Ascending aorta (tissue), 2 donors: ENCODE measurements at regions not wholly inside any gene's neighbourhood (a gene's known extent, or its start where the extent isn't known, plus 50 kb on each side); places are given as distances from the start of the nearest gene placed in this dataset.

Experiments
- DNase-seq, 2 donors: peaks; one replicate each; pipeline ENCODE4 v3.0.0-alpha.2; 2019; ENCODE audit warnings: low spot score in 2 of 2
- H3K27ac ChIP-seq, 2 donors: fragments of 200-600 bp; sonication (generic); one replicate each; pipeline ENCODE4 v1.5.1; 2016 to 2017; ENCODE audit warnings: mild to moderate bottlenecking in 1 of 2
- H3K27me3 ChIP-seq: fragments of 200-600 bp; sonication (generic); one replicate; pipeline ENCODE4 v1.5.1; 2017
- H3K36me3 ChIP-seq, 2 donors: fragments of 200-600 bp; sonication (generic); one replicate each; pipeline ENCODE4 v1.5.1; 2016
- H3K4me1 ChIP-seq, 2 donors: fragments of 200-600 bp; sonication (generic); one replicate each; pipeline ENCODE4 v1.5.1; 2016 to 2017; ENCODE audit warnings: mild to moderate bottlenecking in 1 of 2
- H3K4me3 ChIP-seq, 2 donors: fragments of 200-600 bp; sonication (generic); one replicate each; pipeline ENCODE4 v1.5.1; 2016 to 2017; ENCODE audit warnings: mild to moderate bottlenecking in 1 of 2
- H3K9me3 ChIP-seq, 2 donors: fragments of 200-600 bp; sonication (generic); one replicate each; pipeline ENCODE4 v1.5.1; 2016
- intact Hi-C: fragments of 100-400 bp; cut with DNase I; formaldehyde crosslinking; loops from one replicate; pipeline ENCODE4 v1.15.1; 2023
- TF ChIP-seq, protein P1 (sequence below), 3 experiments: fragments of 200-600 bp in 2 of 3; fragments of 450-650 bp in 1 of 3; sonication (generic) in 2 of 3; IDR thresholded peaks; one replicate each; pipeline ENCODE4 v1.5.1; 2016 to 2019; ENCODE audit warnings: antibody characterized with exemption in 3 of 3, mild to moderate bottlenecking in 1 of 3, moderate library complexity in 1 of 3

DNA sequence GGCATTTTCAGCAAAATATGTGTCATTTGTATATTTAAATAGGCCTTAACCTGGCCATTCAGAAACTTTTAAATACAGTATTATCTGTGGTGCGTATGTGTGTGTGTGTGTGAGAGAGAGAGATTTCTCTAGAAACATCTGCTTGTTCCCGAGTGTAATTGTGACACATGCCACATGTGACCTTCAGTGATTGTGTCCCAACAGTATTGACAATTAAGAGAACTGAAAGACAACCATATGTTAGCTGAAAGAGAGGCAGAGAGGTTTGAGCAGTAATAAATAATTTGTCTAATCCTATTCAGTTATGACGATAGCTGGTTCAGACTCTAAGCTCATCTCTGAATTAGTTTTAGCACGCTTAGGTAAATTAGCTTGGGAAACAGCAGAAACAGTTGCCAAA lies 1503.1 kb downstream of the PCDH9 start:
- no peak for DNase-seq
- Histone ChIP-seq H3K9me3 (no peaks in the 10 kb centered on the region), H3K4me1 (no peaks in the 10 kb centered on the region), H3K36me3 (no peaks in the 10 kb centered on the region), H3K27ac (no peak overlapping the region), H3K4me3 (no peak overlapping the region), H3K27me3 (no peaks in the 10 kb centered on the region)
- TF ChIP-seq, protein P1, sequence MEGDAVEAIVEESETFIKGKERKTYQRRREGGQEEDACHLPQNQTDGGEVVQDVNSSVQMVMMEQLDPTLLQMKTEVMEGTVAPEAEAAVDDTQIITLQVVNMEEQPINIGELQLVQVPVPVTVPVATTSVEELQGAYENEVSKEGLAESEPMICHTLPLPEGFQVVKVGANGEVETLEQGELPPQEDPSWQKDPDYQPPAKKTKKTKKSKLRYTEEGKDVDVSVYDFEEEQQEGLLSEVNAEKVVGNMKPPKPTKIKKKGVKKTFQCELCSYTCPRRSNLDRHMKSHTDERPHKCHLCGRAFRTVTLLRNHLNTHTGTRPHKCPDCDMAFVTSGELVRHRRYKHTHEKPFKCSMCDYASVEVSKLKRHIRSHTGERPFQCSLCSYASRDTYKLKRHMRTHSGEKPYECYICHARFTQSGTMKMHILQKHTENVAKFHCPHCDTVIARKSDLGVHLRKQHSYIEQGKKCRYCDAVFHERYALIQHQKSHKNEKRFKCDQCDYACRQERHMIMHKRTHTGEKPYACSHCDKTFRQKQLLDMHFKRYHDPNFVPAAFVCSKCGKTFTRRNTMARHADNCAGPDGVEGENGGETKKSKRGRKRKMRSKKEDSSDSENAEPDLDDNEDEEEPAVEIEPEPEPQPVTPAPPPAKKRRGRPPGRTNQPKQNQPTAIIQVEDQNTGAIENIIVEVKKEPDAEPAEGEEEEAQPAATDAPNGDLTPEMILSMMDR (IDR thresholded peaks at IDR 0.05) = no peak
- intact Hi-C loops = no loop called here

DNA sequence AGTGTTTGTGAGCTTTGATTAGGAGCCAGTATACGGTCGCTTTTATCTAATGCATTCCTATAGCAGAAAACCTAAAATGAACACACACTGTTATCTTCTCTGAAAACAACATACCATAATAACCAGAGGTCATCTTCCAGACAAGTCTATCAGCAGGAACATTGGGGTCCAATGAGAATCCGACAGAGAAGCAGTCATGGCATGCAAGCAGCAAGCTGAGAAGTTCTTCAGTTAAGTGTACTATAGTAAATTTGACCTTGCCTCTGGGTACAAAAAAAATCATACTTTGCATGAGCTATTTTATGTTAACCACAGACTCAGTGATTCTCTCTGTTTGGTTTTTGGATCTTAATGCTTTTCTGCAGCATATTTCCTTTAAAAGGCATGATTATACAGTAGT lies 1505.1 kb downstream of the PCDH9 start:
- no peak for DNase-seq
- no peak overlapping the region for H3K4me3 ChIP-seq
- H3K4me1 ChIP-seq = no peaks in the 10 kb centered on the region
- H3K27ac ChIP-seq = no peak overlapping the region
- H3K36me3 ChIP-seq = no peaks in the 10 kb centered on the region
- intact Hi-C loops = no loop called here
- H3K27me3 ChIP-seq = no peaks in the 10 kb centered on the region
- H3K9me3 ChIP-seq = no peaks in the 10 kb centered on the region
- TF ChIP-seq, protein P1 (IDR thresholded peaks at IDR 0.05) = no peak

DNA sequence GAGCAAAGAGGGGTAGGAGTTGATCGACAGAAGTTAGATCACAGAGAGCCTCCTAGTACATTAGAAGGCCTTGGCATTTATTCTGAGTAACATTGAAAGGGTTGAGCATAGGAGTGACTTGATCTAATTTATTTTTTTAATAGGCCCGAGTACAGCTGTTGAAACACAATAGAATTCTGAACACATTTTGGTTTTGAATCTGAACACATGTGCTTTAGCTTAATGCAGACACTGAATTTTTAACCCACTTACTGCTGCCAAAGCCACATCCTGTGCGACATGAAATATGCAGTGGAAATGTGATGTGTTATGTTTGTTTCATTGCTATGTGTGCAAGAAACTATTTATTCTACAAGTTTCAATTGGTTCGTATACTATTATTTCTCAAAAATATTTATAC lies 1505.9 kb downstream of the PCDH9 start:
- DNase-seq = no peak
- Histone ChIP-seq H3K27me3 (no peaks in the 10 kb centered on the region), H3K27ac (no peak overlapping the region), H3K9me3 (no peaks in the 10 kb centered on the region), H3K36me3 (no peaks in the 10 kb centered on the region), H3K4me1 (no peaks in the 10 kb centered on the region), H3K4me3 (no peak overlapping the region)
- TF ChIP-seq, protein P1 (IDR thresholded peaks at IDR 0.05) = no peak
- intact Hi-C loops = no loop called here

DNA sequence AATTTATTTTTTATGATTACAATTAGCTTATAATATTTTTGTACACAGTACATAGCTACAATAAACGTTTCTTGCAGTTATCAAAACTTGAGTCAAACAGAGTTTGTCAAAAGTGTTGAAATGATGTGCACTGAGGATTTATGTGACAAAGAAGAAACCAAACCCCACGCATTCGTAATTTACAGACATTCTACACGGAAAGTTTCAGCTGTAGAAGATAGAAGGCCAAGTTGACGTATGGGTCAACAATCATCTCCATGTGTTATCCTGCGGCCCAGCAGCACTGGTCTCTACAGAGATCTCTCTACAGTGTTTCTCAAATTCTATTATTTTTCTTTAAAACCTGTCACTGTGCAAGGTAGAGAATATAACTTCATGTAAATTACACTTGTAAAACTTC lies 1507.6 kb downstream of the PCDH9 start:
- H3K36me3 ChIP-seq = no peaks in the 10 kb centered on the region
- no peak overlapping the region for H3K27ac ChIP-seq
- intact Hi-C loops = no loop called here
- H3K4me3 ChIP-seq = no peak overlapping the region
- no peaks in the 10 kb centered on the region for H3K9me3 ChIP-seq
- DNase-seq = no peak
- TF ChIP-seq, protein P1 (IDR thresholded peaks at IDR 0.05) = no peak
- H3K27me3 ChIP-seq = no peaks in the 10 kb centered on the region
- H3K4me1 ChIP-seq = no peaks in the 10 kb centered on the region

DNA sequence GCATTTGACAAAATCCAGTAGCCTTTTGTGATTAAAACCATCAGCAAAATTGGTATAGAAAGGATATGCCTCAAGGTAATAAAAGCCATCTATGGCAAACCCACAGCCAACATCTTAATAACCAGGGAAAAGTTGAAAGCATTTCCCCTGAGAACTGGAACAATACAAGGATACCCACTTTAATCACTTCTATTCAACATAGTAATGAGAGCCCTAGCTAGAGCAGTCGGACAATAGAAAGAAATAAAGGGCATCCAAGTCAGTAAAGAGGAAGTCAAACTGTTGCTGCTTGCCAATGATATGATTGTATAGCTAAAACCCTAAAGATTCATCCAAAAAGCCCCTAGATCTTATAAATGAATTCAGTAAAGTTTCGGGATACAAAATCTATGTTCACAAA lies 1510.3 kb downstream of the PCDH9 start:
- H3K36me3 ChIP-seq = no peaks in the 10 kb centered on the region
- no peak overlapping the region for H3K27ac ChIP-seq
- H3K4me3 ChIP-seq = no peak overlapping the region
- intact Hi-C loops = no loop called here
- H3K27me3 ChIP-seq = no peaks in the 10 kb centered on the region
- no peak for DNase-seq
- no peaks in the 10 kb centered on the region for H3K4me1 ChIP-seq
- TF ChIP-seq, protein P1 (IDR thresholded peaks at IDR 0.05) = no peak
- H3K9me3 ChIP-seq = no peaks in the 10 kb centered on the region

DNA sequence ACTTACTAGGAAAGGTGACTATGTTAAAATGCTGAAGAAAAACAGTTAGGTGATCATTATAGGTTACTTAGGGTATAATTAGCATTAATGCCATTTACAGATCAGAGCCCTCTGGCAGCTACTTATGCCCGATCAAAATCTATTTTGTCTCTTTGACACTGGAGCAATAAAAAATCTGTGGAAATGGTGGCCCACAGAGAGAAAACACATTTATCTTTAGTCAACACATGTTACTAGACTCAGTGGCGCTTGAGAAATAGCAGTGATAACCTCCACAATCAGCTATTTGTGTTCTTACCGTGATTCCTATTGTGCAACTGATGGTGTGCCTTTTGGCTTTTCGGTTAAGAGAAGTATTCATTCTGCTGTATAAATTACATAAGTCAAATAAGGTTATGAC lies 1519.6 kb downstream of the PCDH9 start:
- H3K4me3 ChIP-seq = no peak overlapping the region
- no peaks in the 10 kb centered on the region for H3K36me3 ChIP-seq
- H3K27me3 ChIP-seq = no peaks in the 10 kb centered on the region
- no peak for DNase-seq
- TF ChIP-seq, protein P1 (IDR thresholded peaks at IDR 0.05) = no peak
- H3K27ac ChIP-seq = no peak overlapping the region
- H3K4me1 ChIP-seq = no peaks in the 10 kb centered on the region
- H3K9me3 ChIP-seq = no peaks in the 10 kb centered on the region
- intact Hi-C loops = no loop called here
